H9 (cell line): ENCODE measurements at regions not wholly inside any gene's neighbourhood (a gene's known extent, or its start where the extent isn't known, plus 50 kb on each side); places are given as distances from the start of the nearest gene placed in this dataset.

ENCODE experiments used
- DNase-seq: peaks from one replicate; pipeline ENCODE4 v3.0.0-alpha.2; 2017
- H2AFZ ChIP-seq: one replicate; pipeline ENCODE4 v1.6.1; 2013; ENCODE audit warnings: mild to moderate bottlenecking, low read length, control low read depth, moderate library complexity
- H2AK5ac ChIP-seq: 2 replicates; pipeline ENCODE4 v1.6.1; 2013; ENCODE audit warnings: low read length, control low read depth, mixed read lengths; ENCODE audit not compliant: insufficient read length
- H2BK120ac ChIP-seq: one replicate; pipeline ENCODE4 v1.6.1; 2013; ENCODE audit warnings: low read depth, mild to moderate bottlenecking, low read length, control low read depth, inconsistent platforms; ENCODE audit not compliant: poor library complexity, severe bottlenecking
- H2BK12ac ChIP-seq: 2 replicates; pipeline ENCODE4 v1.6.1; 2013; ENCODE audit warnings: low read length, control low read depth, mixed read lengths, low read depth; ENCODE audit not compliant: insufficient read length
- H2BK15ac ChIP-seq: 2 replicates; pipeline ENCODE4 v1.6.1; 2013; ENCODE audit warnings: low read depth, low read length, control low read depth
- H2BK20ac ChIP-seq: one replicate; pipeline ENCODE4 v1.6.1; 2013; ENCODE audit warnings: low read depth, mild to moderate bottlenecking, low read length, control low read depth, inconsistent platforms; ENCODE audit not compliant: poor library complexity, severe bottlenecking
- H2BK5ac ChIP-seq: 2 replicates; pipeline ENCODE4 v1.6.1; 2013; ENCODE audit warnings: low read length, control low read depth, mixed read lengths; ENCODE audit not compliant: insufficient read length
- H3K14ac ChIP-seq: 2 replicates; pipeline ENCODE4 v1.6.1; 2013; ENCODE audit warnings: low read length, control low read depth; ENCODE audit not compliant: insufficient read depth
- H3K18ac ChIP-seq: 2 replicates; pipeline ENCODE4 v1.6.1; 2013; ENCODE audit warnings: low read depth, mild to moderate bottlenecking, mixed read lengths, low read length, control low read depth; ENCODE audit not compliant: insufficient read length
- H3K23ac ChIP-seq: 2 replicates; pipeline ENCODE4 v1.6.1; 2013; ENCODE audit warnings: low read length, control low read depth, mixed read lengths, low read depth; ENCODE audit not compliant: insufficient read length
- H3K23me2 ChIP-seq: 2 replicates; pipeline ENCODE4 v1.6.1; 2013; ENCODE audit warnings: low read depth, mild to moderate bottlenecking, mixed read lengths, low read length, control low read depth; ENCODE audit not compliant: insufficient read length, poor library complexity, severe bottlenecking
- H3K27ac ChIP-seq: 2 replicates; pipeline ENCODE4 v1.5.1; 2013; ENCODE audit warnings: low read length, control low read depth, mixed read lengths, low read depth; ENCODE audit not compliant: insufficient read length
- H3K27me3 ChIP-seq: 2 replicates; pipeline ENCODE4 v1.6.1; 2013; ENCODE audit warnings: low read length, control low read depth, inconsistent platforms; ENCODE audit not compliant: insufficient read depth
- H3K4ac ChIP-seq: 2 replicates; pipeline ENCODE4 v1.6.1; 2013; ENCODE audit warnings: low read depth, mild to moderate bottlenecking, control low read depth, inconsistent platforms, low read length, moderate library complexity
- H3K4me1 ChIP-seq: 2 replicates; pipeline ENCODE4 v1.6.1; 2013; ENCODE audit warnings: low read length, control low read depth, inconsistent platforms; ENCODE audit not compliant: insufficient read depth
- H3K4me2 ChIP-seq: 2 replicates; pipeline ENCODE4 v1.6.1; 2013; ENCODE audit warnings: low read length, control low read depth, mixed read lengths; ENCODE audit not compliant: insufficient read length, insufficient read depth
- H3K56ac ChIP-seq: 2 replicates; pipeline ENCODE4 v1.6.1; 2013; ENCODE audit warnings: low read depth, mild to moderate bottlenecking, mixed read lengths, low read length, control low read depth; ENCODE audit not compliant: insufficient read length
- H3K79me1 ChIP-seq: 2 replicates; pipeline ENCODE4 v1.6.1; 2013; ENCODE audit warnings: low read depth, mild to moderate bottlenecking, moderate library complexity, low read length, control low read depth, inconsistent platforms; ENCODE audit not compliant: insufficient read depth, poor library complexity, severe bottlenecking
- H3K79me2 ChIP-seq: 2 replicates; pipeline ENCODE4 v1.6.1; 2013; ENCODE audit warnings: low read length, control low read depth, inconsistent platforms; ENCODE audit not compliant: insufficient read depth
- H3K9ac ChIP-seq: 2 replicates; pipeline ENCODE4 v1.6.1; 2013; ENCODE audit warnings: low read length, control low read depth, mixed read lengths; ENCODE audit not compliant: insufficient read length; ENCODE audit errors: extremely low read depth
- H3K9me3 ChIP-seq: one replicate; pipeline ENCODE4 v1.6.1; 2013; ENCODE audit warnings: low read depth, low read length, inconsistent platforms; ENCODE audit not compliant: control insufficient read depth
- H3T11ph ChIP-seq: one replicate; pipeline ENCODE4 v1.6.1; 2013; ENCODE audit warnings: mild to moderate bottlenecking, low read length, control low read depth, inconsistent platforms
- H4K20me1 ChIP-seq: one replicate; pipeline ENCODE4 v1.6.1; 2013; ENCODE audit not compliant: control insufficient read depth, insufficient read length, insufficient read depth
- H4K5ac ChIP-seq: 2 replicates; pipeline ENCODE4 v1.6.1; 2013; ENCODE audit warnings: low read depth, mild to moderate bottlenecking, mixed read lengths, low read length, control low read depth; ENCODE audit not compliant: insufficient read length
- H4K8ac ChIP-seq: replicated peaks from 2 replicates; pipeline ENCODE4 v1.6.1; 2013; ENCODE audit warnings: low read length, control low read depth, mixed read lengths, low read depth; ENCODE audit not compliant: insufficient read length
- H4K91ac ChIP-seq: 2 replicates; pipeline ENCODE4 v1.6.1; 2013; ENCODE audit warnings: low read depth, mild to moderate bottlenecking, moderate library complexity, mixed read lengths, low read length, control low read depth; ENCODE audit not compliant: insufficient read length
- H3K27ac Mint-ChIP-seq, 3 experiments: 2 replicates in 2 of 3; 3 replicates in 1 of 3; pipeline ENCODE4 v1.8.0; 2020 to 2021; ENCODE audit warnings: mixed read lengths in 3 of 3, mild to moderate bottlenecking in 1 of 3, moderate library complexity in 1 of 3
- H3K27me3 Mint-ChIP-seq: 2 replicates; pipeline ENCODE4 v1.8.0; 2021; ENCODE audit warnings: low read depth, mild to moderate bottlenecking, moderate library complexity, mixed read lengths
- H3K36me3 Mint-ChIP-seq, 3 experiments: 2 replicates in 2 of 3; 3 replicates in 1 of 3; pipeline ENCODE4 v1.8.0; 2020 to 2021; ENCODE audit warnings: low read depth in 3 of 3, mixed read lengths in 3 of 3; ENCODE audit not compliant: insufficient read depth in 1 of 3
- H3K4me1 Mint-ChIP-seq, 2 experiments: 2 replicates each; pipeline ENCODE4 v1.8.0; 2020; ENCODE audit warnings: mixed read lengths in 2 of 2
- H3K4me3 Mint-ChIP-seq, 2 experiments: 2 replicates in 1 of 2; 3 replicates in 1 of 2; pipeline ENCODE4 v1.8.0; 2020 to 2021; ENCODE audit warnings: mild to moderate bottlenecking in 2 of 2, mixed read lengths in 2 of 2, moderate library complexity in 1 of 2
- H3K9me3 Mint-ChIP-seq, 2 experiments: 2 replicates in 1 of 2; 3 replicates in 1 of 2; pipeline ENCODE4 v1.8.0; 2020; ENCODE audit warnings: mild to moderate bottlenecking in 2 of 2, mixed read lengths in 2 of 2, moderate library complexity in 1 of 2
- WGBS: extraction: QIAGEN DNeasy Blood & Tissue Kit; methylation state at CpG from one replicate; pipeline ENCODE4 v1.1.7; 2013; ENCODE audit warnings: missing lambda C conversion rate, low lambda C conversion rate, mixed read lengths; ENCODE audit not compliant: insufficient read length; ENCODE audit errors: extremely low coverage; 5-methylcytosine and 5-hydroxymethylcytosine counted together
- TF ChIP-seq, protein P1 (sequence below): fragments of 200-600 bp; sonication (generic); conservative IDR thresholded peaks from 3 replicates; pipeline ENCODE4 v1.8.0; 2021; ENCODE audit warnings: antibody characterized with exemption, mild to moderate bottlenecking

DNA sequence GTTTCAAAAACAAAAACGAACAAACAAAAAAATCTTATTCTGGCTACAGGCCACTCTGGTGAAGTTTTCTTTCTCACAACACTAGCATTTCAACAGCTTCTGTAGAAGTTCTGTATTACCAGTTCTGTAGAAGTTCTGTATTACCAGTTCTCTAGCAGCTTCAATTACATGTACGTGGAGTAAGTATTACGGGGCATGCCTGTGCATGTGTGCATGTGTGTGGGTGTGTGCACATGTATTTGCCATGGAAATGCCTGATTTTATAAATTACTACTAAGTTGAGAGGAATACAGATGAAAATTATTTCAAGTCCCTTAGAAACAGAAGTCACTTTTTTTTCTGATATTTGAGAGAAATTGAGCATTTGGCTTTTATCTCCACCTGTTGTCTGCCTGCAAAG is 414.2 kb downstream of the FOXO1 start:
- H3K9me3 ChIP-seq, result no peaks in the 10 kb centered on the region
- no peaks in the 10 kb centered on the region for H3K27me3 ChIP-seq
- Mint-ChIP-seq H3K4me1 (peaks cover 6 to 7% of the 10 kb centered on the region in 2 experiments; a peak in 1 of 4 replicates), H3K27me3 (no peaks in the 10 kb centered on the region), H3K27ac (no peak overlapping the region), H3K9me3 (no peaks in the 10 kb centered on the region; a peak in 1 of 5 replicates), H3K4me3 (no peak overlapping the region), H3K36me3 (no peaks in the 10 kb centered on the region)
- H3K4ac ChIP-seq, result no peak overlapping the region
- no peak overlapping the region for H4K91ac ChIP-seq
- TF ChIP-seq, protein P1, sequence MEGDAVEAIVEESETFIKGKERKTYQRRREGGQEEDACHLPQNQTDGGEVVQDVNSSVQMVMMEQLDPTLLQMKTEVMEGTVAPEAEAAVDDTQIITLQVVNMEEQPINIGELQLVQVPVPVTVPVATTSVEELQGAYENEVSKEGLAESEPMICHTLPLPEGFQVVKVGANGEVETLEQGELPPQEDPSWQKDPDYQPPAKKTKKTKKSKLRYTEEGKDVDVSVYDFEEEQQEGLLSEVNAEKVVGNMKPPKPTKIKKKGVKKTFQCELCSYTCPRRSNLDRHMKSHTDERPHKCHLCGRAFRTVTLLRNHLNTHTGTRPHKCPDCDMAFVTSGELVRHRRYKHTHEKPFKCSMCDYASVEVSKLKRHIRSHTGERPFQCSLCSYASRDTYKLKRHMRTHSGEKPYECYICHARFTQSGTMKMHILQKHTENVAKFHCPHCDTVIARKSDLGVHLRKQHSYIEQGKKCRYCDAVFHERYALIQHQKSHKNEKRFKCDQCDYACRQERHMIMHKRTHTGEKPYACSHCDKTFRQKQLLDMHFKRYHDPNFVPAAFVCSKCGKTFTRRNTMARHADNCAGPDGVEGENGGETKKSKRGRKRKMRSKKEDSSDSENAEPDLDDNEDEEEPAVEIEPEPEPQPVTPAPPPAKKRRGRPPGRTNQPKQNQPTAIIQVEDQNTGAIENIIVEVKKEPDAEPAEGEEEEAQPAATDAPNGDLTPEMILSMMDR, result no peak
- no peak overlapping the region for H2AK5ac ChIP-seq
- no peaks in the 10 kb centered on the region for H3K79me2 ChIP-seq
- no CpG with 5 or more reads among the region's 3 CpGs for WGBS
- H2BK15ac ChIP-seq, result no peak overlapping the region
- H3K23ac ChIP-seq, result no peak overlapping the region
- DNase-seq, result no peak
- H3K4me2 ChIP-seq, result no peak overlapping the region
- no peaks in the 10 kb centered on the region for H4K20me1 ChIP-seq
- H3K14ac ChIP-seq, result no peak overlapping the region
- no peak overlapping the region for H4K8ac ChIP-seq
- no peak overlapping the region for H3K27ac ChIP-seq
- no peak overlapping the region for H2AFZ ChIP-seq
- no peak overlapping the region for H3K18ac ChIP-seq
- no peak overlapping the region for H2BK120ac ChIP-seq
- no peak overlapping the region for H4K5ac ChIP-seq
- H3K23me2 ChIP-seq, result no peaks in the 10 kb centered on the region
- H3K9ac ChIP-seq, result no peak overlapping the region
- H2BK12ac ChIP-seq, result no peak overlapping the region
- no peak overlapping the region for H3K56ac ChIP-seq
- no peak overlapping the region for H2BK20ac ChIP-seq
- no peaks in the 10 kb centered on the region for H3K4me1 ChIP-seq
- no peak overlapping the region for H3T11ph ChIP-seq
- H3K79me1 ChIP-seq, result no peaks in the 10 kb centered on the region
- no peak overlapping the region for H2BK5ac ChIP-seq
